K562 (cell line): ENCODE measurements at regions not wholly inside any gene's neighbourhood (a gene's known extent, or its start where the extent isn't known, plus 50 kb on each side); places are given as distances from the start of the nearest gene placed in this dataset.

Experiments
- CTCF ChIP-seq, 3 experiments: IDR thresholded peaks in 2 of 3; conservative IDR thresholded peaks in 1 of 3; 2 replicates each; pipeline ENCODE4 v1.5.1; 2011 to 2012; ENCODE audit warnings: low read length in 3 of 3, mild to moderate bottlenecking in 3 of 3, control low read depth in 2 of 3, improper control_type of control experiment in 1 of 3, inconsistent platforms in 1 of 3, low read depth in 1 of 3, mixed read lengths in 1 of 3, moderate library complexity in 1 of 3; ENCODE audit not compliant: insufficient read depth in 2 of 3
- HDAC1 ChIP-seq, 2 experiments: fragments of 450-650 bp; IDR thresholded peaks; 2 replicates each; pipeline ENCODE4 v1.6.1; 2016 to 2017; ENCODE audit warnings: inconsistent platforms in 1 of 2, mild to moderate bottlenecking in 1 of 2, moderate library complexity in 1 of 2
- LCOR ChIP-seq: sonication (generic); formaldehyde crosslinking; IDR thresholded peaks from 2 replicates; pipeline ENCODE4 v1.8.0; 2022; ENCODE audit warnings: mild to moderate bottlenecking, missing genetic modification reagents
- SAFB2 ChIP-seq: fragments of 200-400 bp; formaldehyde crosslinking; IDR thresholded peaks from 2 replicates; pipeline ENCODE4 v1.6.1; 2018; ENCODE audit warnings: borderline replicate concordance, low read length, low read depth, moderate library complexity; ENCODE audit not compliant: severe bottlenecking
- TF ChIP-seq, protein P1 (sequence below): fragments of 450-650 bp; conservative IDR thresholded peaks from 2 replicates; pipeline ENCODE4 v1.6.1; 2016; ENCODE audit warnings: missing genetic modification characterization, low read depth, mild to moderate bottlenecking, control low read depth, missing compliant biosample characterization

DNA sequence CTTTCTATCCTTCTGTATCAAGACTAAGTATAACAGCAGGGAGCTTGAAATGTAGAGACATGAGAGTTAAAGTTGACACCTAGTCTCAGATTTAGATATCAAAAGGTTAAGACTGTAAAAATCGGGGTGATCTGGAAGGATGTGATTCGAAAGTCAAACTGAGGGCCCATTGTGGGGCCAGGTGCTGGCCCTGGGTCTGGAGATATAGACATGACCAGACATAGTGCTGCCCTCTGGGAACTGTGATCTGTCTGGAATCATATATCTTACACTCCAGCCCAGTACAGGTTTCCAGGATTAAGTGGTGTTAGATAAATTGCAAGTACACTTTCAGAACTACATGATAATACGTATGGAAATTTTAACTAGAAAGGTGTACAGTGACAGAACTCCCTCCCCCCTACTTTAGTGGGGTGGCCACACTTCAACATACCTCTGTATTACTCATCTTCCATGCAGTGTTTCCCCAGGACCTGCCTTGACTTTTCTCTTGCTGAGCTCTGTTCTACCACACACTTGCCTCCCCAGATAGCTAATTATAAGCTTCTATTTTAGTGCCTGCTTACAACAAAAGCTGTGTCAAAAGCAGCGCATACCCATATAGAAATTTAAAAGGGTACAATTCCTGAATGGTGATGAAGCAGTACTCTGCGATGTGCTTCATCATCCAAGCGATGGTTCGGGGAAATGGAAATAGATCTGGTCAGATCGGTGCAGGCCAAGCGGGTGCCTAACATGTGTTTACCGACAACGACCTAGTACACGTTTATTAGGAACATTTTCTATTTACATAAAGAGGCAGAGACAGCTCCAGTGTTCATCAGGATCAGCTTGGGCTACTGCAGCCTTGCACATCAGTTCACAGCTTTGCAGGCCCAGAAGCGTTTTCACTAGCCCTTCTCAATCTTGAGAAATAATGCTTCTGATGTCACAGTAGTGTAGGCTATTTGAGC, 68.7 kb downstream of the ARF6 start:
- TF ChIP-seq HDAC1 (IDR thresholded peaks at IDR 0.05), result no peak
- TF ChIP-seq SAFB2, result no peak
- TF ChIP-seq CTCF (IDR thresholded peaks at IDR 0.05 in 2 of 3, conservative IDR thresholded peaks at IDR 0.05 in 1 of 3; ENCODE audit: insufficient read depth in 2 of 3, low read depth in 1 of 3, low read length in 3 of 3), result no peak
- TF ChIP-seq, protein P1, sequence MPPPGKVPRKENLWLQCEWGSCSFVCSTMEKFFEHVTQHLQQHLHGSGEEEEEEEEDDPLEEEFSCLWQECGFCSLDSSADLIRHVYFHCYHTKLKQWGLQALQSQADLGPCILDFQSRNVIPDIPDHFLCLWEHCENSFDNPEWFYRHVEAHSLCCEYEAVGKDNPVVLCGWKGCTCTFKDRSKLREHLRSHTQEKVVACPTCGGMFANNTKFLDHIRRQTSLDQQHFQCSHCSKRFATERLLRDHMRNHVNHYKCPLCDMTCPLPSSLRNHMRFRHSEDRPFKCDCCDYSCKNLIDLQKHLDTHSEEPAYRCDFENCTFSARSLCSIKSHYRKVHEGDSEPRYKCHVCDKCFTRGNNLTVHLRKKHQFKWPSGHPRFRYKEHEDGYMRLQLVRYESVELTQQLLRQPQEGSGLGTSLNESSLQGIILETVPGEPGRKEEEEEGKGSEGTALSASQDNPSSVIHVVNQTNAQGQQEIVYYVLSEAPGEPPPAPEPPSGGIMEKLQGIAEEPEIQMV, result no peak
- TF ChIP-seq LCOR (CRISPR knock-in tag), result no peak
